IMR-90 (cell line): ENCODE measurements at regions not wholly inside any gene's neighbourhood (a gene's known extent, or its start where the extent isn't known, plus 50 kb on each side); places are given as distances from the start of the nearest gene placed in this dataset.

Source experiments
- ATAC-seq: fragments of 200-7000 bp; cut with Tn5 transposase; 2 replicates; pipeline ENCODE4 v1.9.1; 2020; ENCODE audit warnings: low read depth, mild to moderate bottlenecking, moderate library complexity
- BruUV-seq: library from RNA; stranded (reverse); fragments of 400-500 nt; replicated peaks from 2 replicates; lab custom pipeline; 2021; lab: Mats Ljungman, UMichigan
- CTCF ChIA-PET: fragments of 300-600 bp; formaldehyde crosslinking; extraction: SDS; loops from one replicate; lab custom pipeline; 2021; ENCODE audit warnings: antibody characterized with exemption; lab: Yijun Ruan, JAX
- POLR2A ChIA-PET: fragments of 300-600 bp; sonication (Branson Sonifier 250); formaldehyde crosslinking; loops from one replicate; lab custom pipeline; 2022; ENCODE audit warnings: antibody characterized with exemption; ENCODE audit not compliant: unreplicated experiment; lab: Charles Lee
- DNase-seq: peaks from one replicate; pipeline ENCODE4 v3.0.0; 2013
- H2AFZ ChIP-seq: replicated peaks from 2 replicates; pipeline ENCODE3; 2013; ENCODE audit warnings: low read length, mild to moderate bottlenecking; ENCODE audit not compliant: poor library complexity
- H2AK5ac ChIP-seq: 2 replicates; pipeline ENCODE4 v1.6.1; 2013; ENCODE audit warnings: low read depth, low read length, inconsistent platforms
- H2AK9ac ChIP-seq: replicated peaks from 2 replicates; pipeline ENCODE3; 2013; ENCODE audit warnings: mild to moderate bottlenecking, low read depth, low read length, moderate library complexity; ENCODE audit not compliant: poor library complexity
- H2BK120ac ChIP-seq: 2 replicates; pipeline ENCODE4 v1.6.1; 2013; ENCODE audit warnings: low read depth, low read length, inconsistent platforms
- H2BK15ac ChIP-seq: 3 replicates; pipeline ENCODE4 v1.6.1; 2013; ENCODE audit warnings: low read depth, low read length, inconsistent platforms
- H2BK20ac ChIP-seq: 2 replicates; pipeline ENCODE4 v1.6.1; 2013; ENCODE audit warnings: low read depth, mild to moderate bottlenecking, inconsistent platforms, low read length, moderate library complexity
- H2BK5ac ChIP-seq: 2 replicates; pipeline ENCODE4 v1.6.1; 2013; ENCODE audit warnings: mild to moderate bottlenecking, low read depth, low read length, inconsistent platforms; ENCODE audit not compliant: poor library complexity, severe bottlenecking
- H3K14ac ChIP-seq: replicated peaks from 2 replicates; pipeline ENCODE4 v1.6.1; 2013; ENCODE audit warnings: low read depth, low read length, inconsistent platforms
- H3K18ac ChIP-seq: 2 replicates; pipeline ENCODE4 v1.6.1; 2013; ENCODE audit warnings: low read depth, low read length, control low read depth
- H3K23ac ChIP-seq: 2 replicates; pipeline ENCODE4 v1.6.1; 2013; ENCODE audit warnings: low read depth, low read length, inconsistent platforms
- H3K27ac ChIP-seq: 2 replicates; pipeline ENCODE4 v1.5.1; 2013; ENCODE audit warnings: mild to moderate bottlenecking, control low read depth, low read length; ENCODE audit not compliant: insufficient read depth
- H3K27me3 ChIP-seq: 2 replicates; pipeline ENCODE4 v1.6.1; 2013; ENCODE audit warnings: low read length; ENCODE audit not compliant: control insufficient read depth, insufficient read depth
- H3K36me3 ChIP-seq: 2 replicates; pipeline ENCODE4 v1.6.1; 2013; ENCODE audit warnings: low read length, mixed read lengths; ENCODE audit not compliant: control insufficient read depth, insufficient read depth
- H3K4ac ChIP-seq: 2 replicates; pipeline ENCODE4 v1.6.1; 2013; ENCODE audit warnings: low read depth, low read length, inconsistent platforms
- H3K4me1 ChIP-seq: 2 replicates; pipeline ENCODE4 v1.6.1; 2013; ENCODE audit warnings: low read length, mixed read lengths; ENCODE audit not compliant: control insufficient read depth, insufficient read depth
- H3K4me2 ChIP-seq: 2 replicates; pipeline ENCODE4 v1.6.1; 2013; ENCODE audit warnings: low read depth, mild to moderate bottlenecking, control low read depth, low read length, moderate library complexity
- H3K4me3 ChIP-seq: 2 replicates; pipeline ENCODE4 v1.5.1; 2013; ENCODE audit warnings: low read depth, mild to moderate bottlenecking, control low read depth, low read length, moderate library complexity; ENCODE audit not compliant: insufficient read depth
- H3K56ac ChIP-seq: 2 replicates; pipeline ENCODE4 v1.6.1; 2013; ENCODE audit warnings: low read length, inconsistent platforms; ENCODE audit not compliant: insufficient read depth; ENCODE audit errors: extremely low read depth
- H3K79me1 ChIP-seq, 2 experiments: 2 replicates each; pipeline ENCODE4 v1.6.1; 2013; ENCODE audit warnings: low read length in 2 of 2, inconsistent platforms in 1 of 2, low read depth in 1 of 2
- H3K9ac ChIP-seq: 2 replicates; pipeline ENCODE4 v1.6.1; 2013; ENCODE audit warnings: low read depth, low read length, control low read depth
- H3K9me1 ChIP-seq: 2 replicates; pipeline ENCODE4 v1.6.1; 2013; ENCODE audit warnings: low read length, inconsistent platforms; ENCODE audit not compliant: insufficient read depth
- H3K9me3 ChIP-seq: 2 replicates; pipeline ENCODE4 v1.6.1; 2013; ENCODE audit warnings: low read length; ENCODE audit not compliant: control insufficient read depth, insufficient read depth
- H4K20me1 ChIP-seq: 2 replicates; pipeline ENCODE4 v1.6.1; 2013; ENCODE audit warnings: low read length, inconsistent platforms; ENCODE audit not compliant: insufficient read depth
- H4K5ac ChIP-seq: 2 replicates; pipeline ENCODE4 v1.6.1; 2013; ENCODE audit warnings: mild to moderate bottlenecking, low read depth, low read length, control low read depth
- H4K8ac ChIP-seq, 2 experiments: 2 replicates each; pipeline ENCODE4 v1.6.1; 2013; ENCODE audit warnings: low read depth in 2 of 2, low read length in 2 of 2, control low read depth in 1 of 2, inconsistent platforms in 1 of 2
- H4K91ac ChIP-seq: 2 replicates; pipeline ENCODE4 v1.6.1; 2013; ENCODE audit warnings: low read depth, low read length, inconsistent platforms; ENCODE audit not compliant: insufficient read depth
- BHLHE40 ChIP-seq: fragments of 150-350 bp; IDR thresholded peaks from 2 replicates; pipeline ENCODE4 v1.6.1; 2016; ENCODE audit warnings: mild to moderate bottlenecking, low read depth, low read length
- CEBPB ChIP-seq: IDR thresholded peaks from 2 replicates; pipeline ENCODE4 v1.6.1; 2012; ENCODE audit warnings: low read depth, low read length, improper control_type of control experiment
- CHD1 ChIP-seq: IDR thresholded peaks from 2 replicates; pipeline ENCODE4 v1.6.1; 2012; ENCODE audit warnings: low read depth, low read length, improper control_type of control experiment
- CTCF ChIP-seq: conservative IDR thresholded peaks from 2 replicates; pipeline ENCODE4 v1.5.1; 2012; ENCODE audit warnings: mild to moderate bottlenecking, low read depth, low read length, improper control_type of control experiment
- ELK1 ChIP-seq: fragments of 150-350 bp; IDR thresholded peaks from 2 replicates; pipeline ENCODE4 v1.6.1; 2016; ENCODE audit warnings: low read depth, mild to moderate bottlenecking, low read length, moderate library complexity, borderline replicate concordance
- FOS ChIP-seq: fragments of 150-350 bp; IDR thresholded peaks from 2 replicates; pipeline ENCODE4 v1.6.1; 2016; ENCODE audit warnings: low read depth, low read length
- MAFK ChIP-seq: IDR thresholded peaks from 2 replicates; pipeline ENCODE4 v1.6.1; 2012; ENCODE audit warnings: low read depth, low read length, improper control_type of control experiment
- MAZ ChIP-seq: IDR thresholded peaks from 2 replicates; pipeline ENCODE4 v1.6.1; 2012; ENCODE audit warnings: low read depth, mild to moderate bottlenecking, low read length, improper control_type of control experiment, moderate library complexity, borderline replicate concordance
- MXI1 ChIP-seq: IDR thresholded peaks from 2 replicates; pipeline ENCODE4 v1.6.1; 2012; ENCODE audit warnings: low read depth, mild to moderate bottlenecking, low read length, moderate library complexity, borderline replicate concordance
- NFE2L2 ChIP-seq: fragments of 150-350 bp; IDR thresholded peaks from 2 replicates; pipeline ENCODE4 v1.6.1; 2016; ENCODE audit warnings: low read depth, mild to moderate bottlenecking, low read length
- POLR2A ChIP-seq: IDR thresholded peaks from 2 replicates; pipeline ENCODE4 v1.6.1; 2012; ENCODE audit warnings: mild to moderate bottlenecking, low read depth, low read length
- RAD21 ChIP-seq: IDR thresholded peaks from 2 replicates; pipeline ENCODE4 v1.6.1; 2012; ENCODE audit warnings: low read length, improper control_type of control experiment
- RCOR1 ChIP-seq: IDR thresholded peaks from 2 replicates; pipeline ENCODE4 v1.6.1; 2012; ENCODE audit warnings: mild to moderate bottlenecking, low read length, improper control_type of control experiment; ENCODE audit not compliant: insufficient replicate concordance
- RFX5 ChIP-seq: IDR thresholded peaks from 2 replicates; pipeline ENCODE4 v1.8.0; 2012; ENCODE audit warnings: low read depth, mild to moderate bottlenecking, low read length, moderate library complexity
- SMC3 ChIP-seq: fragments of 150-350 bp; IDR thresholded peaks from 2 replicates; pipeline ENCODE4 v1.6.1; 2016; ENCODE audit warnings: low read depth, mild to moderate bottlenecking, antibody characterized with exemption, low read length, moderate library complexity
- USF2 ChIP-seq: fragments of 150-350 bp; IDR thresholded peaks from 2 replicates; pipeline ENCODE4 v1.6.1; 2017; ENCODE audit warnings: mild to moderate bottlenecking, antibody characterized with exemption, low read length, low read depth
- WGBS, 2 experiments: methylation state at CpG; one replicate each; pipeline versions ENCODE4 v1.1.5 to v1.1.7; 2013; ENCODE audit warnings: missing lambda C conversion rate in 2 of 2; ENCODE audit not compliant: insufficient read length in 1 of 2; ENCODE audit errors: extremely low coverage in 2 of 2; 5-methylcytosine and 5-hydroxymethylcytosine counted together
- dilution Hi-C: fragments of 300-500 bp; cut with HindIII; formaldehyde crosslinking; loops from one replicate; pipeline ENCODE4 v1.14.3; 2018; ENCODE audit warnings: low sequenced_read_pairs; ENCODE audit not compliant: unreplicated experiment
- in situ Hi-C: fragments of 300-500 bp; cut with MboI; formaldehyde crosslinking; loops from 3 replicates; pipeline ENCODE4 v1.14.3; 2019; ENCODE audit warnings: low sequenced_read_pairs, inconsistent platforms, mixed read lengths
- intact Hi-C: fragments of 100-400 bp; cut with micrococcal nuclease; formaldehyde crosslinking; loops from 2 replicates; pipeline ENCODE4 v1.10.0; 2022

- Histone ChIP-seq H3K18ac (no peak overlapping the region), H4K91ac (no peak overlapping the region), H3K9me1 (no peaks in the 10 kb centered on the region), H4K20me1 (no peaks in the 10 kb centered on the region), H3K4me2 (no peak overlapping the region), H4K5ac (no peak overlapping the region), H4K8ac (no peak overlapping the region), H2AK9ac (no peak overlapping the region), H3K4ac (no peak overlapping the region), H3K4me3 (no peak overlapping the region), H2AFZ (no peak overlapping the region), H3K27me3 (peaks cover 14% of the 10 kb centered on the region), H3K36me3 (no peaks in the 10 kb centered on the region), H3K9ac (no peak overlapping the region), H3K27ac (no peak overlapping the region), H3K14ac (no peak overlapping the region), H3K9me3 (no peaks in the 10 kb centered on the region), H3K23ac (no peak overlapping the region), H2BK15ac (no peak overlapping the region), H2AK5ac (no peak overlapping the region), H2BK5ac (no peak overlapping the region), H2BK20ac (no peak overlapping the region), H3K4me1 (peaks cover 3% of the 10 kb centered on the region; the same call in 1 of the 2 replicates), H2BK120ac (no peak overlapping the region), H3K56ac (no peak overlapping the region), H3K79me1 (no peaks in the 10 kb centered on the region)
- dilution Hi-C loops (no loop called here), intact Hi-C loops (no loop called here), in situ Hi-C loops (no loop called here)
- CTCF ChIA-PET: no interaction called here
- POLR2A ChIA-PET: no interaction called here
- WGBS, 2 experiments: no CpG with 5 or more reads among the region's 2 CpGs
- BruUV-seq: no TSS peak
- DNase-seq: no peak
- no peak for ATAC-seq
- TF ChIP-seq CEBPB (no peak), BHLHE40 (no peak), CHD1 (no peak), FOS (no peak), SMC3 (no peak), USF2 (no peak), MAFK (no peak), POLR2A (no peak), RFX5 (no peak), MXI1 (no peak), ELK1 (no peak), RAD21 (no peak), MAZ (no peak), RCOR1 (no peak), CTCF (no peak), NFE2L2 (no peak)
Measured at GRCh38 chr6:43897571-43898302, 127.7 kb downstream of the VEGFA start.
